A673 (cell line): ENCODE measurements at regions not wholly inside any gene's neighbourhood (a gene's known extent, or its start where the extent isn't known, plus 50 kb on each side); places are given as distances from the start of the nearest gene placed in this dataset.

Experiments used
- BruUV-seq: library from RNA; stranded (reverse); fragments of 400-500 nt; replicated peaks from 2 replicates; lab custom pipeline; 2021; lab: Mats Ljungman, UMichigan
- CTCF ChIA-PET: fragments of 300-600 bp; sonication (Branson Sonifier 250); formaldehyde crosslinking; loops from one replicate; lab custom pipeline; 2022; ENCODE audit warnings: antibody characterized with exemption; lab: Charles Lee
- POLR2A ChIA-PET: fragments of 300-600 bp; sonication (Branson Sonifier 250); formaldehyde crosslinking; loops from one replicate; lab custom pipeline; 2022; ENCODE audit warnings: antibody characterized with exemption; ENCODE audit not compliant: low non-redundant PET; lab: Charles Lee
- DNase-seq: peaks from one replicate; pipeline ENCODE4 v3.0.0-alpha.2; 2015; ENCODE audit warnings: low spot score
- H3K27ac ChIP-seq: fragments of 200-600 bp; sonication (generic); 2 replicates; pipeline ENCODE4 v1.5.1; 2016; ENCODE audit warnings: mixed run types, low read depth, mild to moderate bottlenecking, mixed read lengths, antibody characterized with exemption, low read length; ENCODE audit not compliant: poor library complexity, severe bottlenecking
- H3K27me3 ChIP-seq: fragments of 200-600 bp; sonication (generic); replicated peaks from 2 replicates; pipeline ENCODE4 v1.6.1; 2017; ENCODE audit warnings: mixed run types, low read depth, mild to moderate bottlenecking, mixed read lengths, antibody characterized with exemption, low read length; ENCODE audit not compliant: insufficient read depth, poor library complexity
- H3K36me3 ChIP-seq: fragments of 200-600 bp; sonication (generic); 2 replicates; pipeline ENCODE4 v1.6.1; 2016; ENCODE audit warnings: mixed run types, mild to moderate bottlenecking, mixed read lengths, antibody characterized with exemption, low read length; ENCODE audit not compliant: insufficient read depth, poor library complexity, severe bottlenecking
- H3K4me1 ChIP-seq: fragments of 200-600 bp; sonication (generic); 2 replicates; pipeline ENCODE4 v1.6.1; 2017; ENCODE audit warnings: mixed run types, mild to moderate bottlenecking, mixed read lengths, antibody characterized with exemption, low read length; ENCODE audit not compliant: insufficient read depth, poor library complexity, severe bottlenecking
- H3K4me3 ChIP-seq: fragments of 200-600 bp; sonication (generic); 2 replicates; pipeline ENCODE4 v1.5.1; 2016; ENCODE audit warnings: low read depth, mixed run types, mild to moderate bottlenecking, mixed read lengths, low read length; ENCODE audit not compliant: poor library complexity, severe bottlenecking
- H3K9me3 ChIP-seq: fragments of 200-600 bp; sonication (generic); 2 replicates; pipeline ENCODE4 v1.6.1; 2016; ENCODE audit warnings: mixed run types, low read depth, mild to moderate bottlenecking, mixed read lengths, antibody characterized with exemption, low read length; ENCODE audit not compliant: poor library complexity, severe bottlenecking
- CTCF ChIP-seq: fragments of 300-800, 200-600 bp; sonication (generic); conservative IDR thresholded peaks from 2 replicates; pipeline ENCODE4 v1.5.1; 2017; ENCODE audit warnings: low read depth, mild to moderate bottlenecking, antibody characterized with exemption, low read length, moderate library complexity, mixed read lengths
- EZH2 ChIP-seq: fragments of 200-600 bp; sonication (generic); IDR thresholded peaks from 2 replicates; pipeline ENCODE4 v1.6.1; 2017; ENCODE audit warnings: borderline replicate concordance, low read depth, mild to moderate bottlenecking, mixed read lengths, antibody characterized with exemption, low read length; ENCODE audit not compliant: poor library complexity, severe bottlenecking
- intact Hi-C: fragments of 100-400 bp; cut with micrococcal nuclease; formaldehyde crosslinking; loops from one replicate; pipeline ENCODE4 v1.10.0; 2022; ENCODE audit not compliant: unreplicated experiment

GRCh38 chr7:46107610-46108217, 186.6 kb upstream of the IGFBP3 start:
- no peak overlapping the region for H3K27ac ChIP-seq
- BruUV-seq: no TSS peak
- POLR2A ChIA-PET: no interaction called here

GRCh38 chr7:46100521-46100920, 179.4 kb upstream of the IGFBP3 start:
- POLR2A ChIA-PET: no interaction called here
- DNase-seq: no peak
- intact Hi-C loops: no loop called here
- CTCF ChIA-PET: no interaction called here
- H3K27ac ChIP-seq: no peak overlapping the region
- no peaks in the 10 kb centered on the region for H3K9me3 ChIP-seq
- BruUV-seq: no TSS peak
- TF ChIP-seq CTCF: no peak
- TF ChIP-seq EZH2: no peak
- H3K36me3 ChIP-seq: no peaks in the 10 kb centered on the region
- H3K27me3 ChIP-seq: no peaks in the 10 kb centered on the region
- H3K4me3 ChIP-seq: no peak overlapping the region
- H3K4me1 ChIP-seq: no peaks in the 10 kb centered on the region

More at GRCh38 chr7:46107610-46108217, 186.6 kb upstream of the IGFBP3 start:
- CTCF ChIA-PET: no interaction called here
- Histone ChIP-seq H3K36me3 (no peaks in the 10 kb centered on the region), H3K4me3 (no peak overlapping the region), H3K27me3 (peaks cover 8% of the 10 kb centered on the region), H3K9me3 (no peaks in the 10 kb centered on the region), H3K4me1 (no peaks in the 10 kb centered on the region)
- no peak for TF ChIP-seq CTCF
- no peak for TF ChIP-seq EZH2
- intact Hi-C loops: no loop called here
- DNase-seq: no peak

- DNase-seq: no peak
- CTCF ChIA-PET: no interaction called here
- no peak for TF ChIP-seq CTCF
- no peak for TF ChIP-seq EZH2
- Histone ChIP-seq H3K27me3 (no peaks in the 10 kb centered on the region), H3K36me3 (no peaks in the 10 kb centered on the region), H3K4me3 (no peak overlapping the region), H3K27ac (no peak overlapping the region), H3K9me3 (no peaks in the 10 kb centered on the region), H3K4me1 (no peaks in the 10 kb centered on the region)
- POLR2A ChIA-PET: no interaction called here
- intact Hi-C loops: no loop called here
- no TSS peak for BruUV-seq
Measured at GRCh38 chr7:46099076-46099475, 178.0 kb upstream of the IGFBP3 start.
